ENCODE measurements at regions not wholly inside any gene's neighbourhood (a gene's known extent, or its start where the extent isn't known, plus 50 kb on each side); places are given as distances from the start of the nearest gene placed in this dataset.

- Histone ChIP-seq H3K9me3 (ENCODE audit: control insufficient read depth in 4 of 4, insufficient read depth in 3 of 4, low read length in 3 of 4) (peaks cover 0 to 16% (median 1%) of the 10 kb centered on the region in 4 donors), H3K27me3 (ENCODE audit: control insufficient read depth in 3 of 3, insufficient read depth in 3 of 3, low read length in 2 of 3) (no peaks in the 10 kb centered on the region), H3K27ac (ENCODE audit: low read depth in 1 of 2, low read length in 1 of 2) (no peak overlapping the region), H3K4me1 (ENCODE audit: control insufficient read depth in 5 of 5, insufficient read depth in 5 of 5, low read length in 5 of 5) (peaks cover 0 to 2% (median 0%) of the 10 kb centered on the region in 5 donors), H3K9ac (ENCODE audit: insufficient read depth in 1 of 2, low read length in 2 of 2) (no peak overlapping the region), H3K36me3 (ENCODE audit: control insufficient read depth in 4 of 4, insufficient read depth in 4 of 4, low read length in 4 of 4) (no peaks in the 10 kb centered on the region), H3K4me3 (no peak overlapping the region)
- 91 to 100% methylated on average over 1 of the region's 1 CpG for WGBS, 2 donors
- DNase-seq, result no peak
- no peak for ATAC-seq (ENCODE audit: insufficient read depth, low FRiP score)
- no peak for TF ChIP-seq CTCF (IDR thresholded peaks at IDR 0.05; ENCODE audit: control extremely low read depth, extremely low read depth)
Measured at GRCh38 chr2:240229005-240229404, 88.5 kb upstream of the OTOS start.

- no peak for DNase-seq
- Histone ChIP-seq H3K9me3 (ENCODE audit: control insufficient read depth in 4 of 4, insufficient read depth in 3 of 4, low read length in 3 of 4) (peaks cover 0 to 16% (median 1%) of the 10 kb centered on the region in 4 donors), H3K36me3 (ENCODE audit: control insufficient read depth in 4 of 4, insufficient read depth in 4 of 4, low read length in 4 of 4) (no peaks in the 10 kb centered on the region), H3K4me1 (ENCODE audit: control insufficient read depth in 5 of 5, insufficient read depth in 5 of 5, low read length in 5 of 5) (peaks cover 0 to 2% (median 0%) of the 10 kb centered on the region in 5 donors), H3K4me3 (no peak overlapping the region), H3K27ac (ENCODE audit: low read depth in 1 of 2, low read length in 1 of 2) (no peak overlapping the region), H3K27me3 (ENCODE audit: control insufficient read depth in 3 of 3, insufficient read depth in 3 of 3, low read length in 2 of 3) (no peaks in the 10 kb centered on the region), H3K9ac (ENCODE audit: insufficient read depth in 1 of 2, low read length in 2 of 2) (no peak overlapping the region)
- 77 to 78% methylated on average over 5 of the region's 5 CpGs for WGBS, 2 donors
- no peak for ATAC-seq (ENCODE audit: insufficient read depth, low FRiP score)
- TF ChIP-seq CTCF (IDR thresholded peaks at IDR 0.05; ENCODE audit: control extremely low read depth, extremely low read depth), result no peak
Measured at GRCh38 chr2:240229603-240230235, 89.3 kb upstream of the OTOS start.

- Histone ChIP-seq H3K27me3 (ENCODE audit: control insufficient read depth in 3 of 3, insufficient read depth in 3 of 3, low read length in 2 of 3) (no peaks in the 10 kb centered on the region), H3K27ac (ENCODE audit: low read depth in 1 of 2, low read length in 1 of 2) (no peak overlapping the region), H3K4me1 (ENCODE audit: control insufficient read depth in 5 of 5, insufficient read depth in 5 of 5, low read length in 5 of 5) (peaks cover 0 to 2% (median 0%) of the 10 kb centered on the region in 5 donors), H3K4me3 (no peak overlapping the region), H3K9me3 (ENCODE audit: control insufficient read depth in 4 of 4, insufficient read depth in 3 of 4, low read length in 3 of 4) (peaks cover 0 to 16% (median 1%) of the 10 kb centered on the region in 4 donors), H3K36me3 (ENCODE audit: control insufficient read depth in 4 of 4, insufficient read depth in 4 of 4, low read length in 4 of 4) (no peaks in the 10 kb centered on the region), H3K9ac (ENCODE audit: insufficient read depth in 1 of 2, low read length in 2 of 2) (no peak overlapping the region)
- DNase-seq (peak in 1 of 3 donors; percentile 4), ATAC-seq (ENCODE audit: insufficient read depth, low FRiP score) (no peak)
- 73 to 81% methylated on average over 9 of the region's 9 CpGs for WGBS, 2 donors
- no peak for TF ChIP-seq CTCF (IDR thresholded peaks at IDR 0.05; ENCODE audit: control extremely low read depth, extremely low read depth)
Measured at GRCh38 chr2:240230291-240230931, 90.0 kb upstream of the OTOS start.

All from lung (tissue), 11 donors.